Body of pancreas (tissue), 4 donors: ENCODE measurements at regions not wholly inside any gene's neighbourhood (a gene's known extent, or its start where the extent isn't known, plus 50 kb on each side); places are given as distances from the start of the nearest gene placed in this dataset.

Experiments used
- ATAC-seq: fragments of 150-250 bp; one replicate; pipeline ENCODE4 v1.9.1; 2016
- DNase-seq, 4 donors: peaks; one replicate each; pipeline ENCODE4 v3.0.0-alpha.2; 2019
- H3K27ac ChIP-seq, 4 donors: fragments of 200-600 bp; sonication (generic); 1 replicate in 3 of 4; 2 replicates in 1 of 4; pipeline versions ENCODE4 v1.5.1 to v1.6.1; 2016 to 2019; ENCODE audit warnings: mild to moderate bottlenecking in 1 of 4, mixed read lengths in 1 of 4, moderate library complexity in 1 of 4
- H3K27me3 ChIP-seq, 2 donors: fragments of 200-600 bp; sonication (generic); one replicate each; pipeline ENCODE4 v1.6.0; 2016; ENCODE audit warnings: mild to moderate bottlenecking in 1 of 2
- H3K36me3 ChIP-seq, 2 donors: fragments of 200-600 bp; sonication (generic); replicated peaks in 1 of 2; 2 replicates each; pipeline ENCODE4 v1.5.1; 2016; ENCODE audit warnings: low read depth in 2 of 2; ENCODE audit not compliant: insufficient read depth in 1 of 2
- H3K4me1 ChIP-seq: fragments of 200-600 bp; sonication (generic); one replicate; pipeline ENCODE4 v1.6.0; 2016
- H3K4me3 ChIP-seq, 2 donors: fragments of 200-600 bp; sonication (generic); 1 replicate in 1 of 2; 2 replicates in 1 of 2; pipeline ENCODE4 v1.5.1; 2016 to 2019
- H3K9me3 ChIP-seq, 3 donors: fragments of 200-600 bp; sonication (generic); 1 replicate in 2 of 3; 2 replicates in 1 of 3; pipeline ENCODE4 v1.5.1; 2016
- POLR2A ChIP-seq, 3 donors: fragments of 450-650 bp; IDR thresholded peaks; one replicate each; pipeline ENCODE4 v1.6.1; 2016; ENCODE audit warnings: antibody characterized with exemption in 3 of 3, mild to moderate bottlenecking in 2 of 3
- whole genome bisulfite sequencing, 2 donors: methylation state at CpG; one replicate each; pipeline ENCODE4 v1.1.5; 2017; 5-methylcytosine and 5-hydroxymethylcytosine counted together
- intact Hi-C: fragments of 100-400 bp; cut with DNase I; formaldehyde crosslinking; loops from one replicate; pipeline ENCODE4 v1.15.1; 2023
- TF ChIP-seq, protein P1 (sequence below), 7 experiments: fragments of 450-650 bp in 4 of 7; fragments of 200-600 bp in 3 of 7; sonication (generic) in 3 of 7; IDR thresholded peaks; one replicate each; pipeline ENCODE4 v1.5.1; 2016 to 2019; ENCODE audit warnings: antibody characterized with exemption in 7 of 7

GRCh38 chr10:111206521-111206920 is 129.7 kb downstream of the ADRA2A start:
- no peaks in the 10 kb centered on the region for H3K27me3 ChIP-seq
- no peak for DNase-seq
- no peak overlapping the region for H3K27ac ChIP-seq
- no peaks in the 10 kb centered on the region for H3K36me3 ChIP-seq
- H3K4me3 ChIP-seq = no peak overlapping the region
- intact Hi-C loops = loop anchor here (10.0 kb wide), 1 partner anchor 132 kb away; the partner anchor contains the start of gene ADRA2A
- ATAC-seq = no peak
- H3K4me1 ChIP-seq = peaks cover 7% of the 10 kb centered on the region
- TF ChIP-seq POLR2A (IDR thresholded peaks at IDR 0.05) = no peak
- TF ChIP-seq, protein P1, sequence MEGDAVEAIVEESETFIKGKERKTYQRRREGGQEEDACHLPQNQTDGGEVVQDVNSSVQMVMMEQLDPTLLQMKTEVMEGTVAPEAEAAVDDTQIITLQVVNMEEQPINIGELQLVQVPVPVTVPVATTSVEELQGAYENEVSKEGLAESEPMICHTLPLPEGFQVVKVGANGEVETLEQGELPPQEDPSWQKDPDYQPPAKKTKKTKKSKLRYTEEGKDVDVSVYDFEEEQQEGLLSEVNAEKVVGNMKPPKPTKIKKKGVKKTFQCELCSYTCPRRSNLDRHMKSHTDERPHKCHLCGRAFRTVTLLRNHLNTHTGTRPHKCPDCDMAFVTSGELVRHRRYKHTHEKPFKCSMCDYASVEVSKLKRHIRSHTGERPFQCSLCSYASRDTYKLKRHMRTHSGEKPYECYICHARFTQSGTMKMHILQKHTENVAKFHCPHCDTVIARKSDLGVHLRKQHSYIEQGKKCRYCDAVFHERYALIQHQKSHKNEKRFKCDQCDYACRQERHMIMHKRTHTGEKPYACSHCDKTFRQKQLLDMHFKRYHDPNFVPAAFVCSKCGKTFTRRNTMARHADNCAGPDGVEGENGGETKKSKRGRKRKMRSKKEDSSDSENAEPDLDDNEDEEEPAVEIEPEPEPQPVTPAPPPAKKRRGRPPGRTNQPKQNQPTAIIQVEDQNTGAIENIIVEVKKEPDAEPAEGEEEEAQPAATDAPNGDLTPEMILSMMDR (IDR thresholded peaks at IDR 0.05) = no peak
- no peaks in the 10 kb centered on the region for H3K9me3 ChIP-seq

DNA sequence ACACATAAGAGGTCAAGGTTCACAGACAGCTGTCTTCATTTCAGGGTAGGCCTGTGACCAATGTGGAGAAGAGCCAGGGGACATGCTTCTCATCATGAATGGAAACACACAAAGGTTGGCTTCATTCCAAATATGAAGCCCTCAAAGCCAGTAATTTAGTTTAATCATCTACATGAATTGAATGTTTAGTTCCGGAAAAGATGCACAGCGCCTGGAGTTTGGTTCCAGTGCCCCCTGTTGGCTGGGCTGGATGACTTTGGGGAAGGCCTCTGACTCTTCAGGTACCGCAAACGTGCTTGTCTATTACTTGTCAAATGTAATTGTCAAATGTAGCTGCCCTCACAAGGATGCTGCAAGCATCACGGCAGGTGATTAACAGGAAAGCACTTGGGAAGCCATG is 130.7 kb downstream of the ADRA2A start:
- Histone ChIP-seq H3K4me1 (peaks cover 5% of the 10 kb centered on the region), H3K27ac (no peak overlapping the region), H3K4me3 (no peak overlapping the region), H3K27me3 (no peaks in the 10 kb centered on the region), H3K36me3 (no peaks in the 10 kb centered on the region), H3K9me3 (no peaks in the 10 kb centered on the region)
- 30 to 37% methylated on average over 5 of the region's 5 CpGs for WGBS, 2 donors
- intact Hi-C loops = loop anchor here (10.0 kb wide), 1 partner anchor 133 kb away; the partner anchor contains the start of gene ADRA2A
- no peak for TF ChIP-seq POLR2A (IDR thresholded peaks at IDR 0.05)
- TF ChIP-seq, protein P1 (IDR thresholded peaks at IDR 0.05) = peak; percentile 54 to 87 (median 62)
- peak; percentile 55 to 74 (median 68) for DNase-seq
- peak; percentile 76 for ATAC-seq

DNA sequence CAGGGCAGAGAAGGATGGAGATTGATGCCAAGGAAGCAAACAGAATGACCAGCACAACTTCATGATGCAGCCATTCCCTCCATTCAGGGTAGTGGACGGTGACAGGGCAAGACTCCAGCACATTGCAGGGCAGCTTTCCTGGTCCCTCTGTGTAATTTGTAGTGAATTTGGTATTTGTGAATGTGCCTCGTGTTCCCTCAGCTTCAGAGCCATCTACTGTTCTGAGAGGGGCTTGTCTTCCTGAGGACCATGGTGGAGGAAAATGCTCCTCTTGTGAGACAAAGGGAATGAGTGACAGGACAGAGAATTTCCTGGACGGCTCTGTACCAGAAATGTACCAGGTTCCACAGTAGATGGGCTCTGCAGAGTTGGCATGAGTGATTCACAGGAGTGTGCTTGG is 132.1 kb downstream of the ADRA2A start:
- Histone ChIP-seq H3K27me3 (no peaks in the 10 kb centered on the region), H3K4me1 (peaks cover 5% of the 10 kb centered on the region), H3K27ac (no peak overlapping the region), H3K9me3 (no peaks in the 10 kb centered on the region), H3K4me3 (no peak overlapping the region), H3K36me3 (no peaks in the 10 kb centered on the region)
- TF ChIP-seq, protein P1 (IDR thresholded peaks at IDR 0.05) = no peak
- TF ChIP-seq POLR2A (IDR thresholded peaks at IDR 0.05) = no peak
- DNase-seq (no peak), ATAC-seq (no peak)
- 73 to 82% methylated on average over 3 of the region's 3 CpGs for WGBS, 2 donors
- intact Hi-C loops = loop anchor here (10.0 kb wide), 1 partner anchor 134 kb away; the partner anchor contains the start of gene ADRA2A

DNA sequence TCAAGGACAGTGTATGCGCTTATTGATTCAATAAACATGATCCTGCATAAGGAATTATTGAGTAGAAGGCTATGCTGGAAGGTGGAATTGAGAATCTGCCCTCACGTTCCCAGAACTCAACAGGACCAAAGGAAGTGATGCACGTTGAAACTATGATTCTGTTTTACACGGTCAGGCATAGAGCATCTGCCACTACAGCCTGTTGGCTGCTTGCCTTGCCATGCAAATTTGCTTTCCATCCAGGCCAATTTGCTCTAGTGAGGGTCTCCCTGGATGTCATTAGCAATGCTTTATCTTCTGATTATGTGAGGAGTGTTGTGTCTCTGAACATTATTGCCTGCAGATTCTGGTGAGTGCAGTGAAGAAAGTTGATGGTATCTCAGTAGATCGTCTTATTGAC is 132.9 kb downstream of the ADRA2A start:
- ATAC-seq (no peak), DNase-seq (no peak)
- Histone ChIP-seq H3K36me3 (no peaks in the 10 kb centered on the region), H3K27me3 (no peaks in the 10 kb centered on the region), H3K4me3 (no peak overlapping the region), H3K9me3 (no peaks in the 10 kb centered on the region), H3K27ac (no peak overlapping the region), H3K4me1 (peaks cover 5% of the 10 kb centered on the region)
- whole genome bisulfite sequencing, 2 donors = 67 to 77% methylated on average over 5 of the region's 5 CpGs
- no peak for TF ChIP-seq POLR2A (IDR thresholded peaks at IDR 0.05)
- TF ChIP-seq, protein P1 (IDR thresholded peaks at IDR 0.05) = no peak
- intact Hi-C loops = loop anchor here (10.0 kb wide), 1 partner anchor 135 kb away; the partner anchor contains the start of gene ADRA2A

- intact Hi-C loops = no loop called here
- TF ChIP-seq POLR2A (IDR thresholded peaks at IDR 0.05) = no peak
- TF ChIP-seq, protein P1 (IDR thresholded peaks at IDR 0.05) = no peak
- peaks cover 5% of the 10 kb centered on the region for H3K4me1 ChIP-seq
- H3K27ac ChIP-seq = no peak overlapping the region
- ATAC-seq = no peak
- no peaks in the 10 kb centered on the region for H3K36me3 ChIP-seq
- H3K9me3 ChIP-seq = no peaks in the 10 kb centered on the region
- DNase-seq = no peak
- no peak overlapping the region for H3K4me3 ChIP-seq
- H3K27me3 ChIP-seq = no peaks in the 10 kb centered on the region
- WGBS, 2 donors = 66 to 78% methylated on average over 3 of the region's 3 CpGs
Measured at GRCh38 chr10:111211241-111211640, 134.4 kb downstream of the ADRA2A start.
